ENCODE measurements at regions not wholly inside any gene's neighbourhood (a gene's known extent, or its start where the extent isn't known, plus 50 kb on each side); places are given as distances from the start of the nearest gene placed in this dataset.

GRCh38 chr19:34051255-34051654 lies 121.0 kb upstream of the LSM14A start:
- ATAC-seq (ENCODE audit: low FRiP score) (no peak), DNase-seq (ENCODE audit: low spot score) (no peak)
- TF ChIP-seq, protein P1, sequence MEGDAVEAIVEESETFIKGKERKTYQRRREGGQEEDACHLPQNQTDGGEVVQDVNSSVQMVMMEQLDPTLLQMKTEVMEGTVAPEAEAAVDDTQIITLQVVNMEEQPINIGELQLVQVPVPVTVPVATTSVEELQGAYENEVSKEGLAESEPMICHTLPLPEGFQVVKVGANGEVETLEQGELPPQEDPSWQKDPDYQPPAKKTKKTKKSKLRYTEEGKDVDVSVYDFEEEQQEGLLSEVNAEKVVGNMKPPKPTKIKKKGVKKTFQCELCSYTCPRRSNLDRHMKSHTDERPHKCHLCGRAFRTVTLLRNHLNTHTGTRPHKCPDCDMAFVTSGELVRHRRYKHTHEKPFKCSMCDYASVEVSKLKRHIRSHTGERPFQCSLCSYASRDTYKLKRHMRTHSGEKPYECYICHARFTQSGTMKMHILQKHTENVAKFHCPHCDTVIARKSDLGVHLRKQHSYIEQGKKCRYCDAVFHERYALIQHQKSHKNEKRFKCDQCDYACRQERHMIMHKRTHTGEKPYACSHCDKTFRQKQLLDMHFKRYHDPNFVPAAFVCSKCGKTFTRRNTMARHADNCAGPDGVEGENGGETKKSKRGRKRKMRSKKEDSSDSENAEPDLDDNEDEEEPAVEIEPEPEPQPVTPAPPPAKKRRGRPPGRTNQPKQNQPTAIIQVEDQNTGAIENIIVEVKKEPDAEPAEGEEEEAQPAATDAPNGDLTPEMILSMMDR (IDR thresholded peaks at IDR 0.05), result no peak

GRCh38 chr19:34057155-34057554 lies 115.1 kb upstream of the LSM14A start:
- DNase-seq (ENCODE audit: low spot score) (no peak), ATAC-seq (ENCODE audit: low FRiP score) (no peak)
- TF ChIP-seq, protein P1 (IDR thresholded peaks at IDR 0.05), result no peak

GRCh38 chr19:34066007-34066643 lies 106.2 kb upstream of the LSM14A start:
- TF ChIP-seq, protein P1 (IDR thresholded peaks at IDR 0.05), result no peak
- no peak for DNase-seq (ENCODE audit: low spot score)
- no peak for ATAC-seq (ENCODE audit: low FRiP score)

- TF ChIP-seq, protein P1 (IDR thresholded peaks at IDR 0.05), result no peak
- DNase-seq (ENCODE audit: low spot score) (no peak), ATAC-seq (ENCODE audit: low FRiP score) (no peak)
Observed at GRCh38 chr19:34067861-34068271, 104.4 kb upstream of the LSM14A start.

DNA sequence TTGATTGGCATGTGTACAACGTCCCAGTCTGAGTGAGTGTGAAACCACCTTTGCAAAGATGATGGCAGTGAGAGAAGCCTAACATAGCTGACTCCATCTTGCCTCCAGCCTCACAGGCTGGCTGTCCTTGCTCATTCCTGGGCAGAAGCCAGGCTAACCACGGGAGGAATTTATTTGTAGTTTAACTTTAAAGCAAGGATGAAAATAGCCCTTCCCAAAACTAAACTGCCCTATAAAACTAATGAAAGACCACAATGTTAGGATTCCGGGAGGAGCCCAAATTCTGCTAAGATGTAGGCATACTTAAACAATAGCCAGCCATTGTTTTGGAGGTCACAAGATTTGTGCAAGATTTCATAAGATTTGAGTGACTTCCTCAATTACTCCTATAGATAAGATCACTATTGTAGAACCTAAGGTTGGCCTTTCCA lies 96.6 kb upstream of the LSM14A start:
- no peak for ATAC-seq (ENCODE audit: low FRiP score)
- TF ChIP-seq, protein P1 (IDR thresholded peaks at IDR 0.05), result no peak
- DNase-seq (ENCODE audit: low spot score), result no peak

- ATAC-seq (ENCODE audit: low FRiP score), result no peak
- no peak for DNase-seq (ENCODE audit: low spot score)
- TF ChIP-seq, protein P1 (IDR thresholded peaks at IDR 0.05), result no peak
Observed at GRCh38 chr19:34082289-34083077, 89.8 kb upstream of the LSM14A start.

All from omental fat pad (tissue), 3 donors.